ENCODE measurements at regions not wholly inside any gene's neighbourhood (a gene's known extent, or its start where the extent isn't known, plus 50 kb on each side); places are given as distances from the start of the nearest gene placed in this dataset.

DNA sequence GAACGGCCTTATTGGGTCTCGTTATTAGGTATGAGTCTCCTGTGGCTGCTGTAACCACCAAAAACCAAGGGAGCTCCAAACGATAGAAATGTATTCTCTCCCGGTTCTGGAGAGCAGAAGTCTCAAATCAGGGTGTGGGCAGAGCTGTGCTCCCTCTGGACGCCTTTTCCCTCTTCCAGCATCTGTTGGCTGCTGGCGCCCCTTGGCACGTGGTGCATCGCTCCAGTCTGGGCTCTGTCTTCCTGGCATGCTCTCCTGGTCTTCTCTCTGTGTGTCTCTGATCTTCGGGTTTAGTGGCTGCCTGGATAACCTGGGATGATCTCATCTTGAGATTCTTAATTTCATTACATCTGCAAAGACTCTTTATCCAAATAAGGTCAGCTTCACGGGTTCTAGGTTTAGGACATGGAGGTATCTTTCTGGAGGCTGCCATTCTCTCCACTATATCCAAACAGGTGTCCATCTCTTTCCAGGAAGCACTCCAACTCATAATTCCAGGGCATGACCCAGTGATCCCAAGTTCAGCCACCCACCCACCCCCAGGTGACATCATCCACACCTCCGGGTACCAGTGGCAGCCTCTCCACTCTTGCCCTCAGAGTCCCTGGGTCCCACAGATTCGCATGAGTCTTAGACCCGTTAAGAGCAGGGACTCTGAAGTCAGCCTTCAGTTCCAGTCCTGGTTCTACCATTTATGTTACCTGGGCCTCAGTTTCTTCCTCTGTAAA is 145.5 kb upstream of the FOXF1 start:
- Mint-ChIP-seq H3K27ac (no peak overlapping the region), H3K9me3 (no peaks in the 10 kb centered on the region), H3K4me3 (no peak overlapping the region), H3K27me3 (peaks cover 4% of the 10 kb centered on the region), H3K4me1 (no peaks in the 10 kb centered on the region), H3K36me3 (ENCODE audit: low read depth) (no peaks in the 10 kb centered on the region)
- ATAC-seq (replicated peaks) = no peak

DNA sequence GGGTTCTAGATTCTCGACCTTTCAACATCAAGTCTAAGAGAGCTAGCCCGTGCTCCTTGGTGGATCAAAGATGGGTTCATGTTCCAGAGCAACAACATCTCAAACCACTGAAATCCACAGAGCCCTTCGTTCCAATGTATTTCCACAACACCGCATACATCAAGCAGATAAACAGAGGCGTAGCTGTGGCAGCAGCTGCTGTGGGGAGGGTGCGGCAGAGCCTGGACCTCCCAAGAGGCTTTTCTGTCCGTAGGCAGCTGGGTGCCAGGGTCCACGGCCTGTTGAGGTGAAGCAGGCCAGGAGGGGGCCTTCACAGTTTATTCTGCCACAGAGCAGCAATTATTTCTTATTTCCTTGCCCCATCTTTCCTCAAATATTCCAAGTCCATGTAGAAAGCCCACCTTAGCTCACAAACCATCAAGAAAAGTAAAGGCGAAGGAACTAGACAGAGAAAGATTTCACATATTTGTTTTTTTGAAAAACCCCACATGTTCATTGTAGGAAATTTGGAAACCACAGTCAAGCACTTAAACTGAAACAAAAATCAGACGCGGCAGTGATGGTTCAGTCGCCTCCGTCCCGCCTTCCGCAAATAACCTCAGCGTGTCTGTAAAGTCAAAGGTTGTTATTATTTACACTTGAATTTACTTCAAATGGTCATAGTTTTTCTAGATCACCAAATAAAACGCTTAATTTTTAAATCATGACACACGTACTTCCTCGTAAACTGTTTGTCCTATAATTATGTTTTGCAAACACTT is 144.6 kb upstream of the FOXF1 start:
- no peaks in the 10 kb centered on the region for H3K4me1 Mint-ChIP-seq
- no peak overlapping the region for H3K4me3 Mint-ChIP-seq
- H3K27ac Mint-ChIP-seq = no peak overlapping the region
- H3K9me3 Mint-ChIP-seq = no peaks in the 10 kb centered on the region
- ATAC-seq (replicated peaks) = no peak
- peaks cover 7% of the 10 kb centered on the region for H3K27me3 Mint-ChIP-seq
- no peaks in the 10 kb centered on the region for H3K36me3 Mint-ChIP-seq (ENCODE audit: low read depth)

DNA sequence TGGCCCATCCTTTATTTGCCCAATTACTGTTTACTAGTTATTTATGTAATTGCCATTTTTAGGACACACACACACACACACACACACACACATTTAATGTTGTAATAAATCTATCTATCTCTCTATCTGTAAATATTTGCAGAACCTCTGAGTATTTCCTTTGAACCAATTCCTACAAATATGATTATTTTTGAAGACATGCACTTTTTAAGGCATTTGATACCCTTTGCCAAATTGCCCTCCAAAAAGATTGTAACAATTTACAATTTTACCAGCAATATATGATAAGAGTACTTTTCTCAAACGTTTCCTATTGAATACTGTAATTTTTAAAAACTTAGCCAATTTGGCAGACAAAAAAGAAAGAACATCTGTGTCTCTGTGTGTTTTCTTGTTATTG is 143.8 kb upstream of the FOXF1 start:
- no peaks in the 10 kb centered on the region for H3K9me3 Mint-ChIP-seq
- no peaks in the 10 kb centered on the region for H3K4me1 Mint-ChIP-seq
- peaks cover 7% of the 10 kb centered on the region for H3K27me3 Mint-ChIP-seq
- no peaks in the 10 kb centered on the region for H3K36me3 Mint-ChIP-seq (ENCODE audit: low read depth)
- no peak overlapping the region for H3K4me3 Mint-ChIP-seq
- no peak overlapping the region for H3K27ac Mint-ChIP-seq
- no peak for ATAC-seq (replicated peaks)

DNA sequence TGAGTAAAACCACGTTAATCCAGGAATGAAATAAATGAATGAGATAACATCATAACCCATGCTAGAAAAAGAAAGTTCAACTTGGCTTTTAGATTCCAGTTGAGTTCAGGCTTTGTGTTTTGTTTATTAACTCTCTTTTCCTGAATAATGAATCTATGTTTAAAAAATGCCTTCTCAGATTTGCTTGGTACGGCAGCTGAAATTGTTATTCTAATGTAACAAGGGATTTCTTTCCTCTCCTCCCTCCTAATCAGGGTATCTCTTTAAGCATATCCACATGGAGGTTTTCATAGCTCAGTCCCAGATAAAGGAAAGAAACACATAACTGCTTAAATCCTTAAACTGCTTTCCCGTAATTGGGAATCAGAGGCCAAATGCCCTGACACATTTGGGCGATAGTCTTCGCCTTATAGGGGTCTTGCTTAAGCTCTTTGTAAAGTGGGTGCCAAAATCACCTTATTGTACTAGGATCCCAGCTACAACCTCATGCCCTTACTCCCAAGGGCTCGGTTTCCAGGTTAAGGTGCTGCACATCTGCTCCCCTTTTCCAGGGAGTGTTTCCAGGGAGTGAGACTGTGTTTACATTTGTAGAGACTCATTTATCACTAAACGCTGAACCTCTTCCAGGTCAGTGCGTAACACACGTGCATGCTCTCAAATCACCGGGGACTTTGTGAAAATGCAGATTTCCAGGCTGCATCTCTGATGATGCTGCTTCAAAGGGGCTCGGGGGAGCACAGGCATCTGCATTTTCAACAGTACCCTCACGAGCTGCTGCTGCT is 142.8 kb upstream of the FOXF1 start:
- no peak for ATAC-seq (replicated peaks)
- Mint-ChIP-seq H3K36me3 (ENCODE audit: low read depth) (no peaks in the 10 kb centered on the region), H3K27me3 (peaks cover 4% of the 10 kb centered on the region), H3K4me1 (no peaks in the 10 kb centered on the region), H3K4me3 (no peak overlapping the region), H3K9me3 (no peaks in the 10 kb centered on the region), H3K27ac (no peak overlapping the region)

DNA sequence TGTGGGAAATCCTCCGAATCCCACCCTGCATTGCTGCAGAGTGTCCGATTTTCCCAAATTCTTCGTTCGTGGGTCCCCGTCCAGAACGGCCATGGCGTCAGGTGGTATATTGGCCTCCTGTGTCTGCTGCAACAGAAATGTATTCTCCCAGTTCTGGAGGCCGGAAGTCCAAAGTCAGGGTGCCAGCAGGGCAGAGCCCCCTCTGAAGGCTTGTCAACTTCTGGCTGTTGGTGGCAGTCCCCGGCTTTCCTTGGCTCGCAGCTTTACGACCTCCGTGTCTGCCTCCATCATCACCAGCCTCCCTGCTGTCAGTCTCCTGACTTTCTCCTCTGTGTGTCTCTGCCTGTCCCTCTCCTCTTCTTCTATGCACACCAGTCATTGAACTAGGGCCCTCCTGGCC is 142.1 kb upstream of the FOXF1 start:
- Mint-ChIP-seq H3K4me3 (no peak overlapping the region), H3K9me3 (no peaks in the 10 kb centered on the region), H3K4me1 (no peaks in the 10 kb centered on the region), H3K36me3 (ENCODE audit: low read depth) (no peaks in the 10 kb centered on the region), H3K27me3 (peaks cover 3% of the 10 kb centered on the region), H3K27ac (no peak overlapping the region)
- no peak for ATAC-seq (replicated peaks)

DNA sequence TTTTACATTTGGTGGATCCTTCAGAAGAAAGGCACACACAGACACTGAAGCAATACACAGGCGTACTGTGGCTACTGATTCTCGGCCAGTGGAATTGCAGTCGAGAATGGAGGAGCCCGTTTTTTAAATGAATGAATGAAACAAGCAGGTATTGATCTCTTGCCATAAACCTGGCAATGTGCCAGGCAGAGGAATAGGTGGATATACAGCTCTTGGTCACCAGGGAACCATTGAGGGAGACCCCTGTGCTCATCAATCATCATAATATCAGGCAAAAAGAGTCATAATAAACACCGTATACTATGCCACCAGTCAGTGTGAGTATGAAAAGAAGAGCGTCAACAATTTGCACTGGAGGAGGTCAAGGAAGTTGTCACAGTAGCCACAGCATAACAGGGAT is 140.3 kb upstream of the FOXF1 start:
- H3K36me3 Mint-ChIP-seq (ENCODE audit: low read depth) = no peaks in the 10 kb centered on the region
- no peak for ATAC-seq (replicated peaks)
- H3K4me1 Mint-ChIP-seq = no peaks in the 10 kb centered on the region
- no peaks in the 10 kb centered on the region for H3K9me3 Mint-ChIP-seq
- H3K27me3 Mint-ChIP-seq = peaks cover 3% of the 10 kb centered on the region
- H3K27ac Mint-ChIP-seq = no peak overlapping the region
- H3K4me3 Mint-ChIP-seq = no peak overlapping the region

DNA sequence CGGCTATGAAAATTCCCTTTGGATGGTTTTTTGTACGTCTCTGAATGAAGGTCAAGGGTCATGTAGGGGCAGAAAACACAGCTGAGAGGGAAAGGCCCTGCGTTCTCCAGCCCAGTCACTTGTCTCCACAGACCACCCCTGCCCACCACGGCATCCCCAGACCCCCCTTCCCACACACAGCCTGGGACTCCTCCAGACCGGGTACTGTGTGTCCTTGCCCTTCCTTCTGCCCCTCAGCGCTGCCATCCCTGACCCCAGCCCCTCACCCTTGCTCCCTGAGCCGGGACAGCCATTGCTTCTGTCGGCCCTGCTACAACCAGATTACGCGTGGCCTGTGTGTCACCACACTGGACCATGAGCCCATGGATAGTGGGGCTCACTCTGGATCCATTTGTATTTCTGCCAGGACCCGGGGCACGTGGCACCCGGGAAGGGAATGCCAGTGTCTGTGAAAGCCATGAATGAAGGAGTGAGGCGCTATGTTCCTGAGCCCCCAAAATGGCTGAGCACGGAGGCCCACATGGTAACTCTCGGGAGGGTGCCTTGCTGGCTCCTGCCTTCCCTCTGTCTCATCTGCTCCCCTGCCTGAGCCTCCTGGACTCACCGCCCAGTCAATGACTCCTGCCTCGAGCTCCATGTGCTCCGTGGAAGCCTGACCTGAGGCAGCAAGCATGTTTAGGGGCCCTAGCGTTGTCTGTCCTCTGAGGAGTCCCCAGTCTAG is 139.1 kb upstream of the FOXF1 start:
- Mint-ChIP-seq H3K27ac (no peak overlapping the region), H3K9me3 (no peaks in the 10 kb centered on the region), H3K27me3 (peaks cover 3% of the 10 kb centered on the region), H3K36me3 (ENCODE audit: low read depth) (no peaks in the 10 kb centered on the region), H3K4me1 (no peaks in the 10 kb centered on the region), H3K4me3 (no peak overlapping the region)
- ATAC-seq (replicated peaks) = no peak

DNA sequence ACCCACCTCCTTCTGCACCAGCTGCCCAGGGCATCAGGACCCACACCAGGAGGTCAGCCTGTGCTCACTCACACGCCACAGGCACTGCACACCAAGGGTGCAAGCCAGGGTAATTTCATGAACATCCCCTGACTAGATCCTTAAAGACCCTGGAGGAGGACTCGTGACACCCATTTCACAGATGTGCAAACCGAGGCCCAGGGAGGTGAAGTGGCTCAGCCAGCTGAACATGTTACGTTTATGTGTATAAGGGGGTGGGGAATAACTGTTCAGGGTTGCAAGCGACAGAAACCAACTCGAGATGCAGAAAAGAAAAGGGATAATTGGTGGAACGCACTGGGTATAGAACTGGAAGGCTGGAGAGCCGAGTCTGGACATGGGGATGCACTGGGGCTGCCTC is 138.1 kb upstream of the FOXF1 start:
- Mint-ChIP-seq H3K4me3 (no peak overlapping the region), H3K4me1 (no peaks in the 10 kb centered on the region), H3K9me3 (no peaks in the 10 kb centered on the region), H3K27me3 (peaks cover 3% of the 10 kb centered on the region), H3K27ac (no peak overlapping the region), H3K36me3 (ENCODE audit: low read depth) (no peaks in the 10 kb centered on the region)
- no peak for ATAC-seq (replicated peaks)

DNA sequence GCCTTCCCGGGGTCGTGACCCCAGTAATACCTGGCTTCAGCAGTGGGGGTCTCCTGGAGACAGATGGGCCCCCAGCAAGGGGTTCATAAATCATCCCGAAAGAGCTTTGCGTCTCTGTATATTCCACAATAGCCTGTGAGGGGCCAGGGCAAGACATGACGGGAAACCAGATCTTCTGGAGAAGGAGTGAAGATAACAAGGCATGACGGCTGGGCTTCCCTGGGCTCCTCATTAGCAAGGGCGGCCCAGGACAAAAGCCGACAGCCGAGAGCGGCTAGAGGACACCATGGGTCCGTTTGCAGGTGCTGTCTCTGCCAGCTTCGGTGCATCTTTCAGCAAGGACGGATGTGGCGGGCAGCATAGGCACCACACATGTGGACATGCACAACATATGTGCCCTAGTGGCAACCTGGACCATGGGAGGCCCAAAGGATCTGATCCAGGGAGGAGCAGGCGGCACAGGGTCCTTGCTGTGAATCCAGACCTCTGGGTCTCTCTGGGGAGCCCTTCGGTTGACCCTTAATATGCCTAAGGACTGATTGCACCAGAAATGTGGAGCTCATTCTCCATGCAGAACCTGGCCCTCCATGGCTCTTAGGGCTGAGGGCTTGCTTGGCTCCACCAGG is 136.9 kb upstream of the FOXF1 start:
- peaks cover 3% of the 10 kb centered on the region for H3K27me3 Mint-ChIP-seq
- H3K9me3 Mint-ChIP-seq = no peaks in the 10 kb centered on the region
- H3K4me3 Mint-ChIP-seq = no peak overlapping the region
- no peak overlapping the region for H3K27ac Mint-ChIP-seq
- ATAC-seq (replicated peaks) = no peak
- no peaks in the 10 kb centered on the region for H3K36me3 Mint-ChIP-seq (ENCODE audit: low read depth)
- H3K4me1 Mint-ChIP-seq = no peaks in the 10 kb centered on the region

DNA sequence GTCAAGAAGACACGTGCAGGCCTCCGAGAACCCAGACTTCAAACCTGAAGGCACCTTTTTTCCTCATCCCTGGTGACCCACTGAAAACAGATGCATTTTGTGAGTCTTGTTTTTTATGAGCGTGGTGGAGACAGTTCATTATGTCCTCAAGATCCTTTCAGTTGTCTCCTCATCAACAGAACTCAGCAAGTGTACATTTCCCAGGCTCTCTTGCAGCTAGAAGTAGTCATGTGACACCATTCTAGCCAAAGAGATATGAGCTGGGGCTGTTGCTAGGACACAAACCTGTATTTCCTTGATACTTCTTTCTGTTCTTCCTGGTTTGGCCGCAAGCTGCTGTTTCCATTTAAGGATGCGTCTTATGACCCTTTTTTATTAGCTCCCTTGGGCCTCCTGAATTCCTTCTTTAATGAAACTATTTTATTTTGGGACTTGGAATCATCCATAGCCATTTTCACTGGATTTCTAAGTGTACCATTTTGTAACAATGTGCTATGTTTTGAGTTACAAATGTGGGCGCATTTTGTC is 135.7 kb upstream of the FOXF1 start:
- ATAC-seq (replicated peaks) = no peak
- Mint-ChIP-seq H3K27ac (no peak overlapping the region), H3K4me3 (no peak overlapping the region), H3K9me3 (no peaks in the 10 kb centered on the region), H3K36me3 (ENCODE audit: low read depth) (no peaks in the 10 kb centered on the region), H3K27me3 (peaks cover 3% of the 10 kb centered on the region), H3K4me1 (no peaks in the 10 kb centered on the region)

DNA sequence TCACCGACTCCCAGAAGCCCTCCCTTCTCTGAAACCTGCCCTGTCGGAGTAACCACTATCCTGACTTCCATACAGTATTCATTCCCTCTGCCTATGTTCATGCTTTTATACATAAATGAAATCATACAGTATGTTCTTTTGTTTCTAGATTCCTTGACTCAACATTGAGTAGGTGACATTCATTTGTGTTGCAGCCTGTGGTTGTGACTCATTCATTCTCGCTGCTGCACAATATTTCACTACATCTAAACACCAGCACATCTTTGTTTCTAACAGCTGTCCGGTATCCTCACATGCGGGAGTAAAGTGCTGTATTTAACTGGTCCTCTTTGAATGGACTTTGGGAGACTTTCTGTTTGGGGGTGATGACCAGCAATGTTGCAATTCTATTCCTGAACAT is 135.0 kb upstream of the FOXF1 start:
- peak; percentile 46 for ATAC-seq (replicated peaks)
- Mint-ChIP-seq H3K4me1 (no peaks in the 10 kb centered on the region), H3K36me3 (ENCODE audit: low read depth) (no peaks in the 10 kb centered on the region), H3K9me3 (no peaks in the 10 kb centered on the region), H3K27ac (no peak overlapping the region), H3K4me3 (no peak overlapping the region), H3K27me3 (no peaks in the 10 kb centered on the region)

DNA sequence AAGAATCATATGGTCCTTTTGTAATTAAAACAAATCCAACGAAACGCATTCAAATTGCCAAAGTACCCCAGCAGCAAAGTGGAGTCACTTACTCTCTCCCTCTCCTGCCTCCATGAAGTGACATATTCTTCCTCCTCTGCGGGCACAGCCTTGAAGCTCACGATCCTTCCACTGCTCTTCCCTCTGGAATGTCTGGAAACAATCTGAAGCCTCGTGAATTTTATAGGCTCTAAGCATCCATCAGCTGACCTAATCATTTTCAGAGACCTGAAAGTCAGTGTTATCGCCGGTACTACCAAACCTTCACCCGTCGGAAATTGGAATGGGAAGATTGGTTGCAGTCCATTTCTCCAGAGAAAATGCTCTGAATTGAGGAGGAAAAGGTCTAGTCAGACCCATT is 134.5 kb upstream of the FOXF1 start:
- ATAC-seq (replicated peaks) = no peak
- no peaks in the 10 kb centered on the region for H3K4me1 Mint-ChIP-seq
- no peak overlapping the region for H3K27ac Mint-ChIP-seq
- no peak overlapping the region for H3K4me3 Mint-ChIP-seq
- H3K36me3 Mint-ChIP-seq (ENCODE audit: low read depth) = no peaks in the 10 kb centered on the region
- H3K9me3 Mint-ChIP-seq = no peaks in the 10 kb centered on the region
- no peaks in the 10 kb centered on the region for H3K27me3 Mint-ChIP-seq

DNA sequence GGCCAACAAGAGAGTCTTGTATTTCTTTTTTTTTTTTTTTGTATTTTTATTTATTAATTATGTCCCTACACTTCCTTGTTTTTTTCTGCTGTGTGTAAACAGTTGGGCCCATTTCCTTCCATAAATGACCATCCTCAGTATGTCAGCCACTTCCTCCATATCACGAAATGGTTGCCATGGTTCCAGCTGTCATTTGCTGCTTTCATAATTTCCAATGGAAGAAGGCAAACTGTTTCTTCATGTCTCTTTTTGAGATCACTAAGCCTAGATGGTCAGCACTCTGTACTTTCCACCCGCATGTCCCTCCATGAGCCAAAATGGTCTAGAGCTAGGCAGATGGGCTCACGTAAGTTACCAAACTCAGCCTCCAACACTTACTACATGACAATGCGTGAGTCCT is 133.5 kb upstream of the FOXF1 start:
- no peaks in the 10 kb centered on the region for H3K9me3 Mint-ChIP-seq

More for the DNA sequence above, 133.5 kb upstream of the FOXF1 start:
- no peak for ATAC-seq (replicated peaks)
- Mint-ChIP-seq H3K36me3 (ENCODE audit: low read depth) (no peaks in the 10 kb centered on the region), H3K27ac (no peak overlapping the region), H3K4me1 (no peaks in the 10 kb centered on the region), H3K27me3 (no peaks in the 10 kb centered on the region), H3K4me3 (no peak overlapping the region)

Data from activated T-helper 17 cell treated with anti-CD3 and anti-CD28 coated beads, Interleukin-2, amount 50 U/mL, for 72 hours (primary cell).